ENCODE measurements at regions not wholly inside any gene's neighbourhood (a gene's known extent, or its start where the extent isn't known, plus 50 kb on each side); places are given as distances from the start of the nearest gene placed in this dataset.

DNA sequence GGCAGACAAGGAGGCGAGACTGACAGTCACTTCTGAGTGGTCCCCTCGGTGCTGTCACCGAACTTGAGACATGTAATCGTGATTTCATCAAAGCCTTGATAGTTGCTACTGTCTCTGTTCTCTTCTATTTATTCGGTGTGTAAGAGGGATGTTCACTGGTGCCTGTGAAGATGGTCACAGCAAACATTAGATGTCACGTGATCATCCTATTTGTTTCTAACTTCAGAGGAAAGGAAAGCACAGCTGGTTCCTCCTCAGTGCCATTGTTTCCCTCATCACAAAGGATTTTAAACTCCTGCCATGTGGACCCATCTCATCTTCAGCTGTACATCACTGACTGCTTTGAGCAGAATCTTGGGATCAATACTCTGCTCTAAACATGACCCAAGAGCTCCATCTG is 73.1 kb upstream of the CLMP start:
- TF ChIP-seq, protein P1, sequence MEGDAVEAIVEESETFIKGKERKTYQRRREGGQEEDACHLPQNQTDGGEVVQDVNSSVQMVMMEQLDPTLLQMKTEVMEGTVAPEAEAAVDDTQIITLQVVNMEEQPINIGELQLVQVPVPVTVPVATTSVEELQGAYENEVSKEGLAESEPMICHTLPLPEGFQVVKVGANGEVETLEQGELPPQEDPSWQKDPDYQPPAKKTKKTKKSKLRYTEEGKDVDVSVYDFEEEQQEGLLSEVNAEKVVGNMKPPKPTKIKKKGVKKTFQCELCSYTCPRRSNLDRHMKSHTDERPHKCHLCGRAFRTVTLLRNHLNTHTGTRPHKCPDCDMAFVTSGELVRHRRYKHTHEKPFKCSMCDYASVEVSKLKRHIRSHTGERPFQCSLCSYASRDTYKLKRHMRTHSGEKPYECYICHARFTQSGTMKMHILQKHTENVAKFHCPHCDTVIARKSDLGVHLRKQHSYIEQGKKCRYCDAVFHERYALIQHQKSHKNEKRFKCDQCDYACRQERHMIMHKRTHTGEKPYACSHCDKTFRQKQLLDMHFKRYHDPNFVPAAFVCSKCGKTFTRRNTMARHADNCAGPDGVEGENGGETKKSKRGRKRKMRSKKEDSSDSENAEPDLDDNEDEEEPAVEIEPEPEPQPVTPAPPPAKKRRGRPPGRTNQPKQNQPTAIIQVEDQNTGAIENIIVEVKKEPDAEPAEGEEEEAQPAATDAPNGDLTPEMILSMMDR (IDR thresholded peaks at IDR 0.05; ENCODE audit: insufficient read depth, low read length, severe bottlenecking), result no peak

DNA sequence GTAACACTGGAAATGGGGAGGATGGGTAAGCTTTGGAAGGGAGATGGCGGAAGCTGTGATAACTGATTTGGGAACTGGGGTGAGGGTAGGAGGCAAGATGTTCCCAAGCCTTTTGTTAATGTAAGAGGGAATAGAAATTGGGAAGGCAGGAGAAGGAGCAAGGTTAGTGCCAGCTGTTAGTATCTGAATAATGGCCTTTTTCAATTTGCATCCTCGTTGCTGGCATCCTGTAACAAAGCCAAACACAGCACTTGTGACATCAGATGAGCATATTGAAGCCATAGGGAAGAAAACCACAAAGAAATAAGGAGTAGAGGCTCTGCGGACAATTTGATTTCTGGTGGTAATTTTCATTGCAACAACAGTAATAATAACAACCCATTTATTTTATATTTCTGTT is 70.9 kb upstream of the CLMP start:
- Histone ChIP-seq H3K27me3 (ENCODE audit: control insufficient read depth, insufficient read depth, low read length) (peaks cover 4% of the 10 kb centered on the region), H3K4me3 (ENCODE audit: low read depth, low read length) (no peak overlapping the region), H3K36me3 (ENCODE audit: control insufficient read depth, insufficient read depth, low read length) (no peaks in the 10 kb centered on the region)
- TF ChIP-seq, protein P1 (IDR thresholded peaks at IDR 0.05; ENCODE audit: insufficient read depth, low read length, severe bottlenecking), result no peak
- DNase-seq (ENCODE audit: low read depth) (no peak), FAIRE-seq (no peak)

More for the DNA sequence above, 73.1 kb upstream of the CLMP start:
- DNase-seq (ENCODE audit: low read depth), result no peak
- peaks cover 4% of the 10 kb centered on the region for H3K27me3 ChIP-seq (ENCODE audit: control insufficient read depth, insufficient read depth, low read length)
- H3K36me3 ChIP-seq (ENCODE audit: control insufficient read depth, insufficient read depth, low read length), result no peaks in the 10 kb centered on the region
- H3K4me3 ChIP-seq (ENCODE audit: low read depth, low read length), result no peak overlapping the region
- no peak for FAIRE-seq

DNA sequence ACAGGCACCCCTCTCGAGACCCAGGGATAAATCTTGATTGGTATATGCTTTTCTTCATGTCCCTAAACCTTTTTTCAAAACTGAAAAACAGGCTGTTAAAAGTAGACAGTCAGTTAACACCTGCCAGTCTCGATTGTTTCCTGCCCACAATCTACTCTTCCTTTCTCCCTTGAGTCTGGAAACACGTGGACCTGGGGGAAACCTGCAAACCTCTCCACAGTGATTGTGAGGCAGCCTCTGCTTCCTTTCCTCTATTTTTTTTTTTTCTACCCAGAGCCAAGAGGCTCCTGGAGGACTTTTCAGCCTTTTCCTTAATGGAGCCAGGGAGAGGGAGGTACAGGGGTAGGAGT is 69.4 kb upstream of the CLMP start:
- TF ChIP-seq, protein P1 (IDR thresholded peaks at IDR 0.05; ENCODE audit: insufficient read depth, low read length, severe bottlenecking), result no peak
- FAIRE-seq (no peak), DNase-seq (ENCODE audit: low read depth) (no peak)

DNA sequence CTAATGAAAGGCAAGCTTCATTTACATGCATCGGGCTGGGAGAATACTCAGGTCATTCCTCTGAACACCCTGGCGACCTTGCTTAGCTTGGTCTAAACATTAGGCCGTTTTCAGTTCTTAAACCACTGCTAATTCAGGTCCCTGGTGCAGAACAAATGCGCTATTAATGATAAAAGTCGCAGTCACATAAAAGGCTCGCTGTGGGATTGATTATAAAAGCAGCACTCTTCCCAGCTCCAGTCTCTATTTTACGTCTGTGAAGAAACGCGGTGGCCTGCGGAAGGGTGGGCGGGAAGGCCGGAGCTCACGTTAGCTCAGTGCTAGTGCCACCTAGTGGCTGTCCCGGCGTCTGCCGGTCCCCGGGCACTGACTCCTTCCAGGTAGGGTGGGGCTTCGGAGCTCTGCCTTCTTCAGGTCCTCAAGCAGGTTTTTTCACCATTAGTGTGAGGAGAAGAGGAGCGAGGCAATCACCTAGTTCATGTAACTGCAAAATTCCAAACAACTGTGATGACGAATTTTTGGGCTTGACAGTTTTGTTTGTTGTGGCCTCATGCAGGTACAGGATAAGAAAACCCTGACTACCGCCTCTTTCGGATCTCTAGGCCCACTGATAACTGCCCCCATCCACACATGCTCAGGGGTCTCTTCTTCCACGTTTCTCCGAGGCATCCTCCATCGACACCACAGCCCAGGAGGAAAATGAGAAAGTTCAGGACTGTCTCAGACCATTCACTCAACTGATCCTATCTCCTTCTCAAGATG is 66.5 kb upstream of the CLMP start:
- H3K4me3 ChIP-seq (ENCODE audit: low read depth, low read length), result no peak overlapping the region
- H3K36me3 ChIP-seq (ENCODE audit: control insufficient read depth, insufficient read depth, low read length), result no peaks in the 10 kb centered on the region
- TF ChIP-seq, protein P1 (IDR thresholded peaks at IDR 0.05; ENCODE audit: insufficient read depth, low read length, severe bottlenecking), result peak; percentile 98
- peaks cover 2% of the 10 kb centered on the region for H3K27me3 ChIP-seq (ENCODE audit: control insufficient read depth, insufficient read depth, low read length)
- FAIRE-seq (peak; percentile 23), DNase-seq (ENCODE audit: low read depth) (peak; percentile 76)

More for the DNA sequence above, 69.4 kb upstream of the CLMP start:
- Histone ChIP-seq H3K36me3 (ENCODE audit: control insufficient read depth, insufficient read depth, low read length) (no peaks in the 10 kb centered on the region), H3K4me3 (ENCODE audit: low read depth, low read length) (no peak overlapping the region), H3K27me3 (ENCODE audit: control insufficient read depth, insufficient read depth, low read length) (peaks cover 4% of the 10 kb centered on the region)

DNA sequence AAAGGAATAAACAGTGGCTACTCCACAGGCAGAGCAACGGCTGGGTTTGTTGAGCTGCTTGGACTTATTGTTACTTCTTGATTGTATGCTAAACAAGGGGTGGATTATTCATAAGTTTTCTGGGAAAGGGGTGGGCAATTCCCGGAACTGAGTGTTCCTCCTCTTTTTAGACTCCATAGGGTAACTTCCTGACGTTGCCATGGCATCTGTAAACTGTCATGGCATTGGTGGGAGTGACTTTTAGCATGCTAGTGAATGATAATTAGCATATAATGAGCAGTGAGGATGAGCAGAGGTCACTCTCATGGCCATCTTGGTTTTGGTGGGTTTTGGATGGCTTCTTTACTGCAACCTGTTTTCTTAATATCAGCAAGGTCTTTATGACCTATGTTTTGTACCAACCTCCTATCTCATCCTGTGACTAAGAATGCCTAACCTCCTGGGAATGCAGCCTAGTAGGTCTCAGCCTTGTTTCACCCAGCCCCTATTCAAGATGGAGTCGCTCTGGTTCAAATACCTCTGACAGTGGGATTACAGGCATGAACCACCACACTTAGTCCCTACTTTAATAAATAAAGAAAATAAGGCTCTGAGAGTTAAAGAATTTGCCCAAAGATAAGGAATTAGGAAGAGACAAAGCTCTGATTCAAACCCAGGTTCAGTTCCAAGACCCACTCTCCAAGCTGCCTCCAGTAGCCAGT is 65.6 kb upstream of the CLMP start:
- TF ChIP-seq, protein P1 (IDR thresholded peaks at IDR 0.05; ENCODE audit: insufficient read depth, low read length, severe bottlenecking), result no peak
- no peak for FAIRE-seq
- H3K4me3 ChIP-seq (ENCODE audit: low read depth, low read length), result no peak overlapping the region
- peaks cover 2% of the 10 kb centered on the region for H3K27me3 ChIP-seq (ENCODE audit: control insufficient read depth, insufficient read depth, low read length)
- H3K36me3 ChIP-seq (ENCODE audit: control insufficient read depth, insufficient read depth, low read length), result no peaks in the 10 kb centered on the region
- DNase-seq (ENCODE audit: low read depth), result peak; percentile 42

Data from bronchial epithelial cell (primary cell).